ENCODE measurements at regions not wholly inside any gene's neighbourhood (a gene's known extent, or its start where the extent isn't known, plus 50 kb on each side); places are given as distances from the start of the nearest gene placed in this dataset.
"Not testable (repeated sequence)": the region's sequence is repeated elsewhere in the genome, so short reads cannot be mapped to it uniquely, and the experiment has no call there.

DNA sequence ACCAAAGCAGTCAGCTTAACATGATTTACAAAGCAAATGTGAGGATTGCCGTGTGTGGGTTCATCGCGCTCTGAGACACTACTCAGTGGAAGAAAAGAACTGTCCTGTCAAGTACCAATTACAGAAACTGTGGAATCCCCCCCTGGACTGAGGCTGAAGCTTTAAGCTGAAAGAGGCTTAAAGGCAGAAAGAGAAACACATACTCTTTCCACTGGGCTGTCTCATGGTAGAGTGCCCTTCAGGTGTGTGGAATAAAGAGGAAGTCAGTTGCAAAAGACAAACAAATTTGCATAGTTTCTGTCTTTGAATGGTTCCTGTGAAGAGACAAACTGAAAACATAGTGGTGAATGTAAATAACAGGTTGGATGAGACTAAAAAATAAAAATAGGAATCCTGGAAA is 560.4 kb upstream of the SYNCRIP start:
- no peak for DNase-seq

DNA sequence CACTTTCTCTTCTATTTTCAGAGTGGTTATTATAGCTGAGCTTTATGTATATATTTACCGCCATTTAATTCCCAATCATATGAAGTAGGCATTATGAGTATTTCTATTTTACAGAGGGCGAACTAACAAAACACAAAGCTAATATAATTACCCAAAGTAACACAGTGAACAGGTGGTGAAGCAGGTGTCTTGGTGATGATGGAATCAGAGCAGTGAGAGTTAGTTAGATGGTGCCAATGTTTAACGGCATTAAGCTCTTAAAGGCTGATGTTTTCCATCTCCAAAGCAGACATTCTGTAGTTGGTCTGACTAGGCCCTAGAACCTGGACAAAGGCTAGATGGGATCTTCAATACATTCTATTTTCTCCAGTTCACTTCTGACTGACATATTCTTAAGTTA is 551.1 kb upstream of the SYNCRIP start:
- DNase-seq = no peak

DNA sequence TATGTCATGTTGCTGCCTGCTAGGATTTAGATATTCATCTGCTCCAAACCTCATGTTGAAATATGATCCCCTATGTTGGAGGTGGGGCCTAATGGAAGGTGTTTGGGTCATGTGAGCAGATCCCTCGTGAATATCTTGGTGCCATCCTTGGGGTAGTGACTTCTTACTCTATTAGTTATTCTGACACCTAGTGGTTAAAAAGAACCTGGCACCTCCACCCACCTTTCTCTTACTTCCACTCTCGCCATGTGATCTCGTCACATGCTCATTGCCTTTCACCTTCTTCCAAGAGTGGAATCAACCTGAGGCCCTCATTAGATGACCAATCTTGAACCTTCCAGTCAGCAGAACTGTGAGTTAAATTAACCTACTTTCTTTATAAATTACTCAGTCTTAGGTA is 549.4 kb upstream of the SYNCRIP start:
- no peak for DNase-seq

DNA sequence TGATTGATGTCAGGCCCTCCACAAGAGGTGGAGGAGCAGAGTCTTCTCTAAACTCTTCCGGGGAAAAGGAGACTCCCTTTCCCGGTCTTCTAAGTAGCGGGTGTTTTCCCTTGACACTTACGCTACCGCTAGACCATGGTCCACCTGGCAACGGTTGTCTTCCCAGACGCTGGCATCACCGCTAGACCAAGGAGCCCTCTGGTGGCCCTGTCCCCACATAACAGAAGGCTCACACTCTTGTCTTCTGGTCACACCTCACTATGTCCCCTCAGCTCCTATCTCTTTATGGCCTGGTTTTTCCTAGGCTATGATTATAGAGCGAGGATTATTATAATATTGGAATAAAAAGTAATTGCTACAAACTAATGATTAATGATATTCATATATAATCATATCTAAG is 532.5 kb upstream of the SYNCRIP start:
- DNase-seq = not testable (repeated sequence)

DNA sequence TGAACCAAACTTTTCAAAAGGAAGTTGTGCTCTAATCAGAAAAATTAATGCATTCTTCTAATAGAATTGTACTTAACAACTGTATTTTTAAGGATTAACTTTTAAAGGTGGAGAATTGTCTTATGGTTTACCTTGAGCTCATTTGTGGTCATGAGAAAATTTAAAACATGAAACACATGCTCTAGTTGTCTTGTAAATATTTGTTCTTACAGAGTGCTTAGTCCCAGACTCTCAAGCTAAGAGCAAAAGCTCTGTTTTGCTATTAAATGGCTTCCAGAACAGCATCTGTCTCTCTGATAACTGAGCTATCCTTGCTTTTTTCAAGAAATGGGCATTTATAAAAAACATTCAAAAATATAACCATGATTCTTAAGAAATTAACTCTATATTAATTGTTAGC is 512.2 kb upstream of the SYNCRIP start:
- DNase-seq = no peak

DNA sequence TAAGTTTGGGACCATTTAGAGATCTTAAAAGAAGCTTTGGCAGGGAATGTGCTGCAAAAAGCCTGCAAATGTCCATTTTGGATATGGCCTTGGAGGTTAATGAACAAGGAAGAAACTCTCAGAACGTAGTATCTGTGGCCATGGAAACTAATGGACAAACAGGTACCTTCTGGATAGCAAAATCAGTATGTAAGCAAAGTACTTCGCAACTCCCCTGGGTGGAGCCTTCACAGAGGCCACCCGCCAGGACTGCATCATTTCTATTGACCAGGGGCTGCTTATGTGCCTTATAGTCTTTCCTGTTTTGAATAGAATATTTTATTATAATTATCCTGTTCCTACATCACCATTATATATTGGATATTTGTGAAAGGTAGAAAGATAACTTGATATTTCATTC is 510.8 kb upstream of the SYNCRIP start:
- no peak for DNase-seq

DNA sequence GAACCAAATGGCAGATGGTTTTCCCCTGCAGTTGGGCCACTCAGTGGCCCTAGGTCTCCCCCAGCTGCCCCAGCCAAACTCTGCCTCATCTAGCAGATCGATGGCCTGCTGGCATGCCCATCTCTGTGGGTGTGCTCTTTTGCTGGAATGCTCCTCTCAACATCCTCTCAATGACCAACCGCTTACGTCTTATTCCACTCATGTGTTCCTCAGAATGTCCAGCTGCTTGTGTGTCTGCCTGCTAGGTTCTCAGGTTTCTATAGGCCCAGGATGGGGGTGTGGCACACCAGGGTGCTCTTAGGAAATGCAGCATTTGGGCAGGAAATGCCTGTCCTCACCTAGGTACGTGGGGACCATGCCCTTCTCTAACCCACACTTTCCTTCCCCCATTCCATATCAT is 509.9 kb upstream of the SYNCRIP start:
- no peak for DNase-seq

DNA sequence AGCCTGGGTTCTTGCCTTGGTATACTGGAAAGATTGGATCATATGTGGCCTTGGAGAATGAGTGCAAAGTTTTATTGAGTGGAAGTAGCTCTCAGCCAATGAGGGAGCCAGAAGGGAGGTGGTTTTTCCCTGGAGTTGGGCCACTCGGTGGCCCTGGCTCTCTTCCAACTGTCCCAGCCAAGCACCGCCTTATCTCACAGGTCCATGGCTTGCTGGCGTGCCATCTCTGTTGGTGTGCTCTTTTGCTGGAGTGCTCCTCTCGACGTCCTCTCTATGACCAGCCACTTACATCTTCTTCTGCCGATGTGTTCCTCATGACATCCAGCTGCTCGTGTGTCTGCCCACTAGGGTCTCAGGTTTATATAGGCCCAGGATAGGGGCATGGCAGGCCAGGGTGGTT is 505.9 kb upstream of the SYNCRIP start:
- no peak for DNase-seq

DNA sequence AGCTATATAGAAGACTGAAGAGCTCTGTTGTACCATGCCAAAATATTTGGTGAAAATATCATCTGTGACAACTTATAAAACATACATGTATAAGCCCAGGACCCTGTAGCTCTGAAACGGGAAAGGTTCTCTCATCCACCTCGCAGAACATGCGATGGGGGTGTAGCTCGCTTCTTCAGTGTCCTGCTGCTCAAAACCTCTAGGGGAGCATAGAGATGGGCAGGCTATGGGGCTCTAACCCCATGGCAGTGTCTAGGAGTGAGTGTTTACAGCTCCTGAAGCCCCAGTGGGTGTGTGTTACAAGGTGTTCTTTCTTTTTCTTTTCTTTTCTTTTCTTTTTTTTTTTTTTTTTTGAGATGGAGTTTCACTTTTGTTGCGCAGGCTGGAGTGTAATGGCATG is 505.2 kb upstream of the SYNCRIP start:
- DNase-seq = no peak

DNA sequence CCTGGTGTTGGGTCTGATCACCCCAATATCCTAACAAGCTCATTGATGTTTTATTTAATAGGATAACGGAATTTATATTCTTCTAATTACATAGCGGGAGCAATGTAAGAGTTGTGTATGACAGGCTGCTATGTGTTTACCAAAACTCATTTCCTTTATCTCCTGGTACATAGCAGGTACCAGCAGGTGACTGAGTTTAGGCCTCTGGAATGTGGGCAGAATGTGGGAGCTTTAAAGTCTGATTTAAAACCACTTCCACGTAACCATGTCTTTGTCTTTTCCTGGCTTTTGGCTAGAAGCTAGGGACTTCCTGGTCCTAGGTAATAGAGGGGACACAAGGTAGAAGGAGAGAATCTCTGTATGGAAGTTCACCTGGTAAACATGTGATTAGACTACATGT is 504.6 kb upstream of the SYNCRIP start:
- no peak for DNase-seq

DNA sequence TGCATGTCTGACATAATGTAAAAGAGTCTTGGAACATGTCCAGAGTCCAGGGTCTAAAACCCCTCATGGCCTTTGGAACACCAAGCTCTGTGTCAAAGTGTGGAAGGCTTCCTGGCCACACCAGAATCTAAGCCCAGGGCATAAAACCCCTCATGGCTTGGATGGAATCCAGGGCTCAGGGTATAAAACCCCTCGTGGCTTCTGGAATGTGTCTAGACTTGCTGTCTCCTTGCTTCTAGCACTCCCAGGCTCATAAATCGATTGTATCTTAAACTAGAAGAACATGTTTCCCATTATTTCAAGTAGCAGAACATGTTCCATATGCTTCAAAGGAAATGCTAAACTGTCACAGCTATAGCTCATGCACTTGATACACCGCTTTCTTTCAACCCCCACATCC is 504.1 kb upstream of the SYNCRIP start:
- DNase-seq = not testable (repeated sequence)

DNA sequence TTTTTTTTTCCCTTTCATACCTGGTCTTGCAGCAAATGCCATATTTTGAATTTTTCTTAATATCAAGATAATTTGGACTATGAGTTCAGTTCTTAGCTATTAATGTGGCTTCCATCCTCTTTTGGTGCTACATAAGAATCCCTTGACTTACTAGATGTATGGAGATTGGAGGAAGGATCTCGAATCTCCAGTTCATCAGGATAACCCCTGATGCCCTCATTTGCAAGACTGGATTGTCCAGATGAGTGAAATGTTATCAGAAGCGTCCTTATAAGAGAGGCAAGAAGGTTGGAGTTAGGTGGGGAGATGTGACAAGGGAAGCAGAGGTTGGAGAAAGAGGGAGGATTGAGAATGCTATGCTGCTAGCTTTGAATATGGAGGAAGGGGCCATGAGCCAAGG is 499.6 kb upstream of the SYNCRIP start:
- no peak for DNase-seq

DNA sequence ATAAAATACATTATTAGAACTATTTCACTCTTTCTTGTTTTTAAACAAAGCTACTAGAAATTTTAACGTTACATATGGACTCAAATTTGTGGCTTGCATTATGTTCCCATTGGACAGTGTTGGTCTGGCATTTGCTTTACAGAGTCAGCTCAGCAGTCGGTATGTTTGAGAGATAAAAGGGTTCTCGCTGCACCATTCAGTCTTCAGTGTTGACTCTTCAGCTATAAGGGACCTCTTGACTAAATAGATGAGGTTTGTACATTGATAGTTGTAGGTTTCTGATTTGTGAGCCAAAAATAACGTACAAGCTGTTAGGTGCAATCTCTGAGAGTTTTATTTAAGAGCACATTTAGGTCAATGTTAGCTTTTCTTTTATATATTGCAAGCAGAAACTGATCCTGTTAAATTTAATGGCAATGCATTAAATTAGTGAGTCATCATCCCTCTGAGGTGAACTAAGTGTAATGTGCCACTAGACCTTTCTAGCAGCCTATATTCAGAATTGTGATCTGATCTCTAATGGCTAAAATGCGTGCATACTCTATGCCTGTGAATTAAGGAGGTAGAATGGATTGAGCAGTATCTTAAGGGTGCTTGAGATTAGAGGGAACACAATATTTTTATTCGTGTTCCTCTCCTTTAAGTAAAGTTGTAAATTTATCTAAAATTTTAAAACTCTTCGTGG is 485.6 kb upstream of the SYNCRIP start:
- DNase-seq = no peak

DNA sequence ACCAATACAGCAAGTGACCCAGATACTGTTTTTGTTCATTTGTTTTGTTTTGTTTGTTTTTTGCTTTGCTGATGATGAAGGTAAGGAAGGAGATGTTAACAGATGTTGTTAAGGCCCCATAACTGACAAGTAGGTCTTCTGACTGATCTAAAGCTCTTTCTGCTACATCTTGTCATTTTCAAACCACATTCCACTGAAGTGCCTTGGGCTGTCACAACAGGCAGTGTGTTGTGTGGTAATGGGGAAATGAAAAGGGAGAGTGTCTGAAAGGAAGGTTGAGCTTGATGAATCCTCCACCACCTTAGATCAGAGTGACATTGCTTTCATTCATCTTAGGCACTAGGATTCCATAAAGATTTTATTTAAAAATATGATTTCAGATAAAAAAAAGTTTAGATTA is 479.4 kb upstream of the SYNCRIP start:
- DNase-seq = no peak

DNA sequence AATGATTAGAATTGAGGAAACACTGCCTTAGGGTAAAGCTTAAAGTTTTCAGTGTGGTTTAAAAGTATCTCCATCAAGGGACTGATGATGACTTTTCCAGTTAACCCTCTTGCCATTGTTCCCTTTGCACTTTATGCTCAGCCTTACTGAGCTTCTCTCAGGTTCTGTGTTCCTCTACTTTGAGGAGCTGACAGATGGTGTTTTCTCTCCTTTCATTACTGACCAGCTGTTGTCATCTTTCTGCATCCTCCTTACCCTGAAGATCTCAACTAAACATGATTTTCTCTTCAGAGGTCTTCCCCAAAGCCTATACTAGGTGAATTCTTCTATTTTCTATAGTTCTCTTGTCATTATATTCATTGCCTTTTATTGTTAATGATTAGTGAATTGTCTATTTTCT is 475.6 kb upstream of the SYNCRIP start:
- peak; percentile 19 for DNase-seq

DNA sequence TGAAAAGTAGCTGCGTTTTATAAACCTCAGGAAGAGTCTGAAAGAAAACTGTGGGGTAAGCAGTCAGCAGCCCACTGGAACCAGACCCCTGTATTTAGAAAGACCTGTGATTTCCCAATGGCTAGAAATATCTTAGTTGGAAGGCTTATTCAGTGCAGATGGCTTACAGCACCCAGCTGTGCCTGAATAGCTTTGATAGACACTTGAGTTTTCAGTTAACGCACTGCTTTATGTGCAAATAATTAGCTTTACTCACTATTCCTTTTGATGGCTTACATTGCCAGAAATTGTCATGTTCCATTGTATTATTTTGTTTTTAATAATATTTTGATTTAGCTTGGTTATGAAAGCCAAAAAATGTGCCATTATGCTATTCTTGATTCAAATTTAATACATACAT is 465.3 kb upstream of the SYNCRIP start:
- no peak for DNase-seq

DNA sequence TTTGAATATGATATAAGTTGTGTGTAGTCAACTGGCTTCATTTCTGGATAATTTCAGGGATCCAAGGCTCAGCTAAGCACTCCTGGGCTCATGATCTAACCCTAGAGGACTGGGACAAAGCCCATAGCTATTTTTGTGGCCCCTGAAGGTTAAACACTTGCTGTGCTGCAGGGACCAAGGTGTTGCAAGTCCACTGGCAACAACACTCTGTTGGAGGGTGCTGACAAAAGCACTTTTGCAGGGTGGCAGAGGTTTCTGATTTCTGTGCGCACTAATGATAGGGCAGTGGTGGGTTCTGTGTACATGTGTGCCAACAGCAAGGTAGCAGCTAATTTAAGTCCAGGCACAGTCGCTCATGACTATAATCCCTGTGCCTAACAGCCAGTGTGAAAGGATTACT is 445.3 kb upstream of the SYNCRIP start:
- DNase-seq = no peak

DNA sequence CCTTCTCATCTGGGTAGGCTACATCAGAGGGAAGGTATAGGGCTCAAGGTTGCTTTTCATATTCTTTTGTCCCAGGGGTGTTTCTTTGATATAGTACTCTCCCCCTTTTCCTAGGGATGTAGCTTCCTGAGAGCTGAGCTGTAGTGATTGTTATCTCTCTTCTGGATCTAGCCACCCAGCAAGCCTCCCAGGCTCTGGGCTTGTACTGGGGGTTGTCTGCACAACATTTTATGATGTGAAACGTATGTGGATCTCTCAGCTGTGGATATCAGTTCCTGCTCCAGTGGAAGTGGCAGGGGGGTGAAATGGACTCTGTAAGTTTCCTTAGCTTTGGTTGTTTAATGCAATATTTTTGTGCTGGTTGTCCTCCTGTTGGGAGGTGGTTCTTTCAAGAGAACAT is 437.3 kb upstream of the SYNCRIP start:
- no peak for DNase-seq

DNA sequence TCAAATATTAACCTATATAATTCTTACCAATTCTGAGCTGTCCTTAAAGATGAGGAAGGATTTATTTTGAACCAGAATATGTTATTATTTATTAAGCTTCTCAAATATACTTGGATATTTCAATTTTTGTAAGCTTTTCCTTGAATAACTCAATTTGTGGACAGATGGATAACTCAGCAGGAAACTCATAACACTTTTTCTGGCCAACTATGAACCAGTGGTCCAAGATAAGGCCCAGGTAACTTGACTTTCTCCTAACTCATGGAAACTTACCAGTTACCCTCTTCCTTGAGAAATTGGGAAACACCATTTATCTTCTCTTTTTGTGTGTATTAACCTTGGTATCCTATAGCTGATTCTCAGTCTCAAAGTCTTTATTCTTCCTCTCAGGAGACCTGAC is 427.5 kb upstream of the SYNCRIP start:
- no peak for DNase-seq

DNA sequence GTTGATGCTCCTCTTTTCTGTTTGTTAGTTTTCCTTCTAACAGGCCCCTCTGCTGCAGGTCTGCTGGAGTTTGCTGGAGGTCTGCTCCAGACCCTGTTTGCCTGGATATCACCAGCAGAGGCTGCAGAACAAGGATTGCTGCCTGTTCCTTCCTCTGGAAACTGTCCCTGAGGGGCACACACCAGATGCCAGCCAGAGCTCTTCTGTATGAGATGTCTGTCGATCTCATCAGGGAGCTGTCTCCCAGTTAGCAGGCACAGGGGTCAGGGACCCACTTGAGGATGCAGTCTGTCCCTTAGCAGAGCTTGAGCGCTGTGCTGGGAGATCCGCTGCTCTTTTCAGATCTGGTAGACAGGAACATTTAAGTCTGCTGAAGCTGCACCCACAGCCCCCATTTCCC is 422.3 kb upstream of the SYNCRIP start:
- DNase-seq = not testable (repeated sequence)

DNA sequence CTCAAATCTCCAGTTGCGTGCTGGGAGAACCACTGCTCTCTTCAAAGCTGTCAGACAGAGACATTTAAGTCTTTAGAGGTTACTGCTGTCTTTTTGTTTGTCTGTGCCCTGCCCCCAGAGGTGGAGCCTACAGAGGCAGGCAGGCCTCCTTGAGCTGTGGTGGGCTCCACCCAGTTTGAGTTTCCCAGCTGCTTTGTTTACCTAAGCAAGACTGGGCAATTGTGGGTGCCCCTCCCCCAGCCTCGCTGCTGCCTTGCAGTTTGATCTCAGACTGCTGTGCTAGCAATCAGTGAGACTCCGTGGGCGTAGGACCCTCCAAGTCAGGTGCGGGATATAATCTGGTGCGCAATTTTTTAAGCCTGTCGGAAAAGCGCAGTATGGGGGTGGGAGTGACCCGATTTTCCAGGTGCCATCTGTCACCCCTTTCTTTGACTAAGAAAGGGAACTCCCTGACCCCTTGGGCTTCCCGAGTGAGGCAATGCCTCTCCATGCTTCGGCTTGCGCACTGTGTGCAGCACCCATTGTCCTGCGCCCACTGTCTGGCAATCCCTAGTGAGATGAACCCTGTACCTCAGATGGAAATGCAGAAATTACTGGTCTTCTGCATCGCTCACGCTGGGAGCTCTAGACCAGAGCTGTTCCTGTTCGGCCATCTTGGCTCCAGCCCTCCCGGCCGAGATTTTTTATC is 414.8 kb upstream of the SYNCRIP start:
- DNase-seq = not testable (repeated sequence)

DNA sequence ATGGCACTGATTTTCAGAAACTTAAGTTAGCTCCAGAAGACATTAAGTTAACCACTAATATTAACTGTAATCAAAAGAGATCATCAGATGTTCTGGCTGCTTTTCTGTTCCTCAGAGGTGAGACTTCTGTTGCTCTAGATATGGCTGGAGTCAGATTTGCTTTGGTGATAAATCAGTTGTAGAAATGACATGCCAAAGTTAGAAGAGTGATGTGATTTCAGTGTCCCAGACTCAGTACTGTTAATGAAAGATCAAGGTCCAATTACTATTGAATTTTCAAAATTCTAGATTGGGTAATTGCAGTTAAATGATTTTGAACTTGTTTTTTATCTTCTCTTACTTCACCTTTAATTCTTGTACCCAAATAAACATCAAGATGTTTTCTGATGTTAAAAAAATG is 402.4 kb upstream of the SYNCRIP start:
- DNase-seq = no peak

DNA sequence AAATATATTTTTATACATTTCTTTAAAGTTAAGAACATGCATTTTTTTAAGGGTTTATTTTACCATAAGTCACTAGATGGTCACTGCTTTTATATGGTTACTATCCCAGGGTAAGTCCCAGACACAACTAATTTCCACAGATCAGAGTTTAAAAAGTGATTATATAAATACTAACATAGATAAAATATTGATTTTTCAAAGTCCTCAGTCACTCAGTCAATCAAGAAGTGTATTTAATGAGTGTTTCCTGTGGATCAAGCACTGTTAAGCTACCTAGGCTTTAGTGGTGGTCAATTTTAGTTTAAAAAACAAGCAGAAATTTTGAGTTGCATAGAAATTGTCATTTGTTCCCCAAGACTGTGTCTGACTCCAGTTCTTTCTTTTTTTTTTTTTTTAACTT is 399.5 kb upstream of the SYNCRIP start:
- no peak for DNase-seq

DNA sequence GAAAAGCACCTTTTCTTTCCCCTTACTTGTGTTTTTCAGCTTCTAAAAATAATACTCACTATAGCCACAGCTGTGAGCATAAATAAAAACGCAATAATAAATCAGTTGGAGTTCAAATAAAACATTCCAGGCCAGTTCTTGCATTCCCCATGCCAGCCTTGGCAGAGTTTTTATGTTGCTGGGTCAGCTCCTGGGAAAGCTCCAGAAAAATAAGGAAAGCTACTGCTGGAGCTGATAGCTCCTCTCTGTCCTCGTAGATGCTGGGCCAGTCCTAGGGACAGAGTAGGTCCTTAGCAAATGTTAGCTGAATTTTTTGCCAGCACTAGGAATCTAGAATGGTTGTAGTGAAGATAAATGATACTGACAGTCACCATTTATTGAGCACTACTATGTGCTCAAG is 389.0 kb upstream of the SYNCRIP start:
- DNase-seq = no peak

DNA sequence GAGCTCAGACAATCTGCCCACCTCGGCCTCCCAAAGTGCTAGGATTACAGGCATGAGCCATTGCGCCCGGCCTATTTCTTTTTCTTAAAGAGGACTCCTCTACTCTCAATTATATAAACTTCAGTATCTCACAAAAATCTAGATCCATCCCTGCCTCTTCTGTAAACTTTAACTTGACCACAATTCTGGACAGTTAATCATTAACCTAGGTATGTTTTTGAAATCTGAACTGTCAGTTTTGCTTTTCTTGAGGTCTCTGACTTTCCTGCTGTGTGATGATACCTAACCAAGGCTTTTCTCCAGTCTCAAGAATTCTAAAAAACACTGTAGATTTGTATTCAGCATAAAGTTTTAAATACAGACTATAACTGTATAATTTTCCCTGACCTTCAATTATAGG is 388.2 kb upstream of the SYNCRIP start:
- no peak for DNase-seq

All from NCI-H1694 (cell line).